ENCODE measurements at regions not wholly inside any gene's neighbourhood (a gene's known extent, or its start where the extent isn't known, plus 50 kb on each side); places are given as distances from the start of the nearest gene placed in this dataset.

DNA sequence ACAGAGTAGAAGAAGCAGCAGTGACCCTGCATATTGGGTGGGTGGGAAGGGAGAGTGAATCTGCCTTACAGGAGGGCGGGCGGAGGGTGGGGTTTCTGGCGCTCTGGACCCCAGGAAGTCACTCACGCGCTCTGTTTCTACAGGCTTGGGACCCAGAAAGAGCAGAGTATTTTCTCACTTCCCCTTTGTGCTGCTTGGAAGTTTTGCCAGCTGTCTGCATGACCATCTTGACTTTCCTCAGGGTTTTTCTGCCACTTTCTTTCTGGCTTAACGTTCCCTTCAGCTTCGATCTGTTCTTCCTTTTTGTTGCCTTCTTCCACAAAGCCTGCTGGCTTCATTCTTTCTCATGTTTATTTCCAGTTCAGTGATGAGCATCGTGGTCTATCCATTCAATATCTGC, 383.1 kb downstream of the GALR1 start:
- Histone ChIP-seq H3K27ac (ENCODE audit: low read depth, low read length) (no peak overlapping the region), H3K4me3 (ENCODE audit: low read length) (no peak overlapping the region), H3K9me3 (ENCODE audit: control insufficient read depth in 2 of 3, low read length in 3 of 3) (no peaks in the 10 kb centered on the region), H3K4me1 (ENCODE audit: control insufficient read depth in 2 of 2, insufficient read depth in 2 of 2, low read length in 2 of 2) (no peaks in the 10 kb centered on the region), H3K36me3 (ENCODE audit: control insufficient read depth in 2 of 3, insufficient read depth in 3 of 3, low read length in 3 of 3) (no peaks in the 10 kb centered on the region), H3K27me3 (ENCODE audit: control insufficient read depth in 2 of 2, insufficient read depth in 2 of 2, low read length in 2 of 2) (no peaks in the 10 kb centered on the region)
- ChIA-PET POLR2A (no interaction called here), CTCF (no interaction called here)
- no peaks in the 10 kb centered on the region for H3K36me3 Mint-ChIP-seq
- no peaks in the 10 kb centered on the region for H3K4me1 Mint-ChIP-seq
- no peak overlapping the region for H3K4me3 Mint-ChIP-seq
- ATAC-seq (no peak), DNase-seq (no peak)
- H3K27ac Mint-ChIP-seq: no peak overlapping the region
- H3K27me3 Mint-ChIP-seq: peaks cover 0 to 33% (median 31%) of the 10 kb centered on the region in 5 donors
- H3K9me3 Mint-ChIP-seq: peaks cover 0 to 12% (median 2%) of the 10 kb centered on the region in 11 donors
- intact Hi-C loops (cut with micrococcal nuclease): no loop called here

DNA sequence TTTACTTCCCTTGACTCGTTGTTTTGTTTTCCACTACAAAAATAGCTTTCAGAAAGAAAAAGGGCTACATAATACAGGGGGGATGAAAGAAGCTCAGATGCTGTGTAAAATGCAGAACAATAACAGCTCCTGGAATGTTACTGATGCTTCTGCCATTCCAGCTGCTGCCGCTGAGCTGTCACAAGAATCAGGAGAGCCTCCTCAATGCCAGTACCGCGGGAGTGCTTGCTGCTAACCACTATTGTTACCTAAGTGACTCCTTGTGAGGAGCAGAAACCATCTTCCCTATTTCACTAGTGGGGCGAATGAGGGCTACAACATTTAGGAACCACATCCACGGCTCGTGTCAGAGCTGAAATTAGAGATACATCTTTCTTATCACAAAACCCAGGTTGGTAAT, 384.8 kb downstream of the GALR1 start:
- H3K9me3 ChIP-seq (ENCODE audit: control insufficient read depth in 2 of 3, low read length in 3 of 3): no peaks in the 10 kb centered on the region
- intact Hi-C loops (cut with micrococcal nuclease): no loop called here
- DNase-seq (no peak), ATAC-seq (no peak)
- H3K36me3 ChIP-seq (ENCODE audit: control insufficient read depth in 2 of 3, insufficient read depth in 3 of 3, low read length in 3 of 3): no peaks in the 10 kb centered on the region
- Mint-ChIP-seq H3K4me1 (no peaks in the 10 kb centered on the region), H3K36me3 (no peaks in the 10 kb centered on the region), H3K27me3 (peaks cover 6 to 48% (median 31%) of the 10 kb centered on the region in 5 donors), H3K27ac (no peak overlapping the region), H3K4me3 (no peak overlapping the region), H3K9me3 (peaks cover 0 to 8% (median 3%) of the 10 kb centered on the region in 11 donors)
- no peak overlapping the region for H3K27ac ChIP-seq (ENCODE audit: low read depth, low read length)
- no peaks in the 10 kb centered on the region for H3K27me3 ChIP-seq (ENCODE audit: control insufficient read depth in 2 of 2, insufficient read depth in 2 of 2, low read length in 2 of 2)
- H3K4me3 ChIP-seq (ENCODE audit: low read length): no peak overlapping the region
- no peaks in the 10 kb centered on the region for H3K4me1 ChIP-seq (ENCODE audit: control insufficient read depth in 2 of 2, insufficient read depth in 2 of 2, low read length in 2 of 2)
- ChIA-PET CTCF (no interaction called here), POLR2A (no interaction called here)

DNA sequence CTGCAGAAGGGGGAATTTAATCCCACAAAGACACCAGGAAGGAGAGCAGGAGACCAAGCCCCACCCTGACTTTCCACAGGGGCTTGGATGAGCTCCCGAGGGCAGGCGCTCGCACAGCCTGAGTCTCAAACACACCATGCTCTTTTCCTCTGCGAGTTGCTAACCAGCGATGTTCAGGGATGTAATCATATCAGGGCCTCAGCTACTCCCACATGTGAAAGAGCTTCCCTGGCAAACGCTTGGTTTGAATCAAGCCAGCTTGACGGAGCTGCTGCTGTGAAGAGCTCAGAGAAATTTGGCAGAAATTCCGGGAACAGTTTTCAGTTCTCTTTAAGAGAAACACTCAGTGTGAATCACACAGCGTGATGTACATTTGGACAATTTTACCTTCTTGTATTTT, 385.8 kb downstream of the GALR1 start:
- no peaks in the 10 kb centered on the region for H3K36me3 ChIP-seq (ENCODE audit: control insufficient read depth in 2 of 3, insufficient read depth in 3 of 3, low read length in 3 of 3)
- POLR2A ChIA-PET: no interaction called here
- H3K4me1 ChIP-seq (ENCODE audit: control insufficient read depth in 2 of 2, insufficient read depth in 2 of 2, low read length in 2 of 2): no peaks in the 10 kb centered on the region
- intact Hi-C loops (cut with micrococcal nuclease): no loop called here
- H3K27me3 Mint-ChIP-seq: peaks cover 12 to 55% (median 35%) of the 10 kb centered on the region in 5 donors
- H3K4me3 ChIP-seq (ENCODE audit: low read length): no peak overlapping the region
- no peak overlapping the region for H3K27ac ChIP-seq (ENCODE audit: low read depth, low read length)
- no peaks in the 10 kb centered on the region for H3K4me1 Mint-ChIP-seq
- DNase-seq: no peak
- no peaks in the 10 kb centered on the region for H3K36me3 Mint-ChIP-seq
- ATAC-seq: no peak
- no peaks in the 10 kb centered on the region for H3K9me3 ChIP-seq (ENCODE audit: control insufficient read depth in 2 of 3, low read length in 3 of 3)
- H3K27ac Mint-ChIP-seq: no peak overlapping the region
- H3K27me3 ChIP-seq (ENCODE audit: control insufficient read depth in 2 of 2, insufficient read depth in 2 of 2, low read length in 2 of 2): no peaks in the 10 kb centered on the region
- H3K9me3 Mint-ChIP-seq: peaks cover 0 to 8% (median 3%) of the 10 kb centered on the region in 11 donors
- CTCF ChIA-PET: no interaction called here
- H3K4me3 Mint-ChIP-seq: no peak overlapping the region

DNA sequence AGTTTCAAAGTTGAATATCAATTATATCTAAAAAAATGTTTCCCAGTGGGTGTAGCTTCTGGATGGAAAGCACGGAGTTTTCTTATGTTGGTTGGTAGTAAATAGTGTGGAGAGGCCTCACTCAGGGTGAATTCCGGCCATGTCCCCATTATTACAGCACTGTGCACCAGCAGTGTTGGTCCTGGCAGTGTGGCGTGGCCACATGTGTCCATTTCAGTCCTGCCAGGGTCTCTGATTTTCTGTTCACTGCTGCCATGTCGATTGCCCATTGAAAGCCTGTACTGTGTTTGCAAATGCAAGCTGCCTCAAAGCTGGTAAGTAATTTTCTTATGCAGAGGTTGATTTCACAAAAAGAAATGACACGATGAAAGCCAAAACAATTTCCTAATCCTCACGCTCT, 386.2 kb downstream of the GALR1 start:
- ChIA-PET POLR2A (no interaction called here), CTCF (no interaction called here)
- intact Hi-C loops (cut with micrococcal nuclease): no loop called here
- Histone ChIP-seq H3K27ac (ENCODE audit: low read depth, low read length) (no peak overlapping the region), H3K4me3 (ENCODE audit: low read length) (no peak overlapping the region), H3K4me1 (ENCODE audit: control insufficient read depth in 2 of 2, insufficient read depth in 2 of 2, low read length in 2 of 2) (no peaks in the 10 kb centered on the region), H3K36me3 (ENCODE audit: control insufficient read depth in 2 of 3, insufficient read depth in 3 of 3, low read length in 3 of 3) (no peaks in the 10 kb centered on the region), H3K27me3 (ENCODE audit: control insufficient read depth in 2 of 2, insufficient read depth in 2 of 2, low read length in 2 of 2) (no peaks in the 10 kb centered on the region), H3K9me3 (ENCODE audit: control insufficient read depth in 2 of 3, low read length in 3 of 3) (no peaks in the 10 kb centered on the region)
- ATAC-seq: no peak
- Mint-ChIP-seq H3K9me3 (peaks cover 0 to 8% (median 3%) of the 10 kb centered on the region in 11 donors), H3K4me3 (no peak overlapping the region), H3K27ac (no peak overlapping the region), H3K27me3 (peaks cover 13 to 55% (median 37%) of the 10 kb centered on the region in 5 donors), H3K36me3 (no peaks in the 10 kb centered on the region), H3K4me1 (no peaks in the 10 kb centered on the region)
- DNase-seq: no peak

DNA sequence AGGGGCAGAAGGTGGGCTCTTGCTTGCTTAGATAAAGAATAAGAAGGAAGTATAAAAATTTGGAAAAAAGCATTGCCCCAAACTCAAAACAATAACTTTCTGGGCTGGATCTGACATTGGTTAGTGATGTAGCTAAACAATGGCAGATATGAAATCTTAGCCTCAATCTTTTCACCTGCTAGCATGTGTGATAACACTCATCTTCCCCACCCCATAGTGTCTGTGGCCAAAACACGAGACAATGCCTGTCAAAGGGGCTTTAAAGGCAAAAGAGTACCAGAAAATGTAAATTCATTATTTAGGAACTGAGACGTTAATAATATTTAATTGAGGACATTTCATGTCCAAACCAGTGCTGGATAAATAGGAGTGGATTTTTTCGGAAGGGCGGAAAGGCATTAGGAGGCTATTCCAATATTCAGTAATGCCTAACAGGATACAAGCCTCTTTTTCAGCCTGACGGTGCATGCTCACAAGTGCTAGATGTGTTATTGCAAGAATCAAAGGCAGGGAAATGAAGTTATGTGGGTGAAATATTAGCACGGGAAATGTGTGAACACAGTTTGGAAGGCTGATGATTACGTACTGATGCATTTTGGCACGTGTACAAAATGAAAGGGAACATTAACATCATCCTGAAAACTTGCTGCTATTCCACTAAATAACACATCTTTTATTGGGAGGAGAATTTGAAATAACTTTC, 395.7 kb downstream of the GALR1 start:
- Mint-ChIP-seq H3K27me3 (peaks cover 1 to 18% (median 12%) of the 10 kb centered on the region in 5 donors), H3K36me3 (no peaks in the 10 kb centered on the region), H3K9me3 (peaks cover 0 to 20% (median 5%) of the 10 kb centered on the region in 11 donors), H3K4me1 (peaks cover 0 to 2% (median 0%) of the 10 kb centered on the region in 7 donors), H3K27ac (no peak overlapping the region), H3K4me3 (no peak overlapping the region)
- DNase-seq: no peak
- H3K9me3 ChIP-seq (ENCODE audit: control insufficient read depth in 2 of 3, low read length in 3 of 3): peaks cover 0 to 5% (median 0%) of the 10 kb centered on the region in 3 experiments
- intact Hi-C loops (cut with micrococcal nuclease): no loop called here
- POLR2A ChIA-PET: no interaction called here
- H3K4me1 ChIP-seq (ENCODE audit: control insufficient read depth in 2 of 2, insufficient read depth in 2 of 2, low read length in 2 of 2): no peaks in the 10 kb centered on the region
- H3K4me3 ChIP-seq (ENCODE audit: low read length): no peak overlapping the region
- no peaks in the 10 kb centered on the region for H3K36me3 ChIP-seq (ENCODE audit: control insufficient read depth in 2 of 3, insufficient read depth in 3 of 3, low read length in 3 of 3)
- peak; percentile 65 for ATAC-seq
- no peak overlapping the region for H3K27ac ChIP-seq (ENCODE audit: low read depth, low read length)
- CTCF ChIA-PET: no interaction called here
- H3K27me3 ChIP-seq (ENCODE audit: control insufficient read depth in 2 of 2, insufficient read depth in 2 of 2, low read length in 2 of 2): no peaks in the 10 kb centered on the region

DNA sequence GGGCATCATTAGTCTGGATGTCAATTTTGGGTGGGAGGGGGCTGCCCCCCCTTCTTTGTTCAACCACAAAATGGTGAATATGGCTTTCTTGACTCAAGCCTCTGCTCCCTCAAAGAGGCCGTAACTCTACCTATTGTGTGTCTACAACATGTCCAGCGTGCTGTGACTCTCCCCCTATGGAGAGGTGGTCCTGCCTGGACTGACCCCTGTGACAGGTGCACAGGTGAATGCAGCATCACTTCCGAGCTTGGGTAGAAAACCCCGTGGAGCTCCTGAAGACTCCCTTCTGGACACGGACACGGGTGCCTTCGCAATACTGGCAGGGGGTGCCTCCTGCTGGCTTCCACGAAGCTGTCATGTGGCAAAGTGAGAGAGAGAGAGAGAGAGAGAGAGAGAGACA, 397.8 kb downstream of the GALR1 start:
- peaks cover 0 to 5% (median 0%) of the 10 kb centered on the region in 3 experiments for H3K9me3 ChIP-seq (ENCODE audit: control insufficient read depth in 2 of 3, low read length in 3 of 3)
- Mint-ChIP-seq H3K4me3 (no peak overlapping the region), H3K27me3 (peaks cover 4 to 22% (median 10%) of the 10 kb centered on the region in 5 donors), H3K36me3 (no peaks in the 10 kb centered on the region), H3K27ac (no peak overlapping the region), H3K9me3 (peaks cover 0 to 20% (median 5%) of the 10 kb centered on the region in 11 donors), H3K4me1 (peaks cover 0 to 5% (median 0%) of the 10 kb centered on the region in 7 donors)
- H3K4me1 ChIP-seq (ENCODE audit: control insufficient read depth in 2 of 2, insufficient read depth in 2 of 2, low read length in 2 of 2): no peaks in the 10 kb centered on the region
- no peaks in the 10 kb centered on the region for H3K36me3 ChIP-seq (ENCODE audit: control insufficient read depth in 2 of 3, insufficient read depth in 3 of 3, low read length in 3 of 3)
- no peaks in the 10 kb centered on the region for H3K27me3 ChIP-seq (ENCODE audit: control insufficient read depth in 2 of 2, insufficient read depth in 2 of 2, low read length in 2 of 2)
- POLR2A ChIA-PET: no interaction called here
- H3K4me3 ChIP-seq (ENCODE audit: low read length): no peak overlapping the region
- CTCF ChIA-PET: no interaction called here
- intact Hi-C loops (cut with micrococcal nuclease): no loop called here
- DNase-seq (no peak), ATAC-seq (no peak)
- H3K27ac ChIP-seq (ENCODE audit: low read depth, low read length): no peak overlapping the region

DNA sequence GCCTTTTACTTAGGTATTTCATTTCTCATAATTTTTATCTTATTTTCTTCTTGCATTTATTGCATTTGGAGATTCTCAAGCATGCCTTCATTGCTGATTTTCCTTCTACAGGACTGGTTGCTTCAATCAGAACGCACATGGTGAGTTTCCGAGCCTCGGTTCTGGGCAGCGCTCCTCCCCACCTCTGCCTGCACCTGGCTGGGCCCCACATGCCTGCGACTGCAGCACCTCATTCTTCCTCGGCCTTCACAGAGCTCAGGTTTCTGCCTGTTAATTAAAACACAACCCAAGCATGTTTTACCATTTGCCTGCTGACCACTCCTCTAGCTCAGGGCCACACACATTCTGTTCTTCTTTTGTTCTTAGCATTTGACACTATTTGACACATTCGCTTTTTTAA, 398.8 kb downstream of the GALR1 start:
- H3K9me3 Mint-ChIP-seq: peaks cover 0 to 20% (median 5%) of the 10 kb centered on the region in 11 donors
- intact Hi-C loops (cut with micrococcal nuclease): no loop called here
- no peak overlapping the region for H3K4me3 Mint-ChIP-seq
- ATAC-seq (no peak), DNase-seq (no peak)
- H3K4me1 ChIP-seq (ENCODE audit: control insufficient read depth in 2 of 2, insufficient read depth in 2 of 2, low read length in 2 of 2): no peaks in the 10 kb centered on the region
- no peaks in the 10 kb centered on the region for H3K36me3 Mint-ChIP-seq
- peaks cover 0 to 5% (median 0%) of the 10 kb centered on the region in 3 experiments for H3K9me3 ChIP-seq (ENCODE audit: control insufficient read depth in 2 of 3, low read length in 3 of 3)
- H3K4me3 ChIP-seq (ENCODE audit: low read length): no peak overlapping the region
- peak overlapping the region in 1 of 9 donors; percentile 5 for H3K27ac Mint-ChIP-seq
- H3K27me3 Mint-ChIP-seq: peaks cover 4 to 26% (median 13%) of the 10 kb centered on the region in 5 donors
- ChIA-PET POLR2A (no interaction called here), CTCF (no interaction called here)
- no peaks in the 10 kb centered on the region for H3K27me3 ChIP-seq (ENCODE audit: control insufficient read depth in 2 of 2, insufficient read depth in 2 of 2, low read length in 2 of 2)
- peaks cover 0 to 5% (median 0%) of the 10 kb centered on the region in 7 donors for H3K4me1 Mint-ChIP-seq
- H3K36me3 ChIP-seq (ENCODE audit: control insufficient read depth in 2 of 3, insufficient read depth in 3 of 3, low read length in 3 of 3): no peaks in the 10 kb centered on the region
- H3K27ac ChIP-seq (ENCODE audit: low read depth, low read length): no peak overlapping the region
